ENCODE measurements at regions not wholly inside any gene's neighbourhood (a gene's known extent, or its start where the extent isn't known, plus 50 kb on each side); places are given as distances from the start of the nearest gene placed in this dataset.

DNA sequence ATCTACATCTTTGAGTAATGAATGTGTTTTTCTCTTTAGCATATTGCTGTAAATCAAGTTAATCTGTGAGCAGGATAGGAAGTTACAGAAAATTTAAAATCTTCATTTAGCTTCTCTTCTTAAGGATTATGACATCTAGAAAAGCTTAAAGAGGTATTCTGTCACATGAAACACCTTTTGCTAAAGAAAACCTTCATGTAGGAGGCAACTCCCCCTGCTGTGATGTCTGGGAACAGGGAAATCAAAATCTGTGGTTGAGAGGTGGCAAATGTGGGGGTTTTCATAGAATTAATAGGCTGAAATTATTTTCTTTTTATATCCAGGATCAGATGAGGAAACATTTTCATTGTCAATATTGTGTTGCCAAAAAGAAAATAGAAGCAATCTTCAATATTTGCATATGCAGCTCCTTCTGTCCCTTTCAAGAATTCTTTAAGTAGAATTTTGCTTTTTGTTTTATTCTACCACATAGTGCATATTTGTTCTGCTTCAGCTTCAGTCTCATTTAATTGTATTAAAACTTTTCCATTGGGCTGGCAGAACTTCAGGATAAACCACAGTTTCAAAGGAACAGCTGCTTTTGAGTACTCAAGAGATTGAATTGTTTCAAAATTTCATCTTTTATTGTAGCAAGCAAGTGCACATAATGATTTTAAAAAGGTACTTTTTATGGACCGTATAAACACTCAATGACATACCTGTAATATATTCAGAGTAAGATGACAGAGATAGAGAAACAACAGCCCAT lies 128.4 kb downstream of the RAP2B start:
- TF ChIP-seq, protein P1, sequence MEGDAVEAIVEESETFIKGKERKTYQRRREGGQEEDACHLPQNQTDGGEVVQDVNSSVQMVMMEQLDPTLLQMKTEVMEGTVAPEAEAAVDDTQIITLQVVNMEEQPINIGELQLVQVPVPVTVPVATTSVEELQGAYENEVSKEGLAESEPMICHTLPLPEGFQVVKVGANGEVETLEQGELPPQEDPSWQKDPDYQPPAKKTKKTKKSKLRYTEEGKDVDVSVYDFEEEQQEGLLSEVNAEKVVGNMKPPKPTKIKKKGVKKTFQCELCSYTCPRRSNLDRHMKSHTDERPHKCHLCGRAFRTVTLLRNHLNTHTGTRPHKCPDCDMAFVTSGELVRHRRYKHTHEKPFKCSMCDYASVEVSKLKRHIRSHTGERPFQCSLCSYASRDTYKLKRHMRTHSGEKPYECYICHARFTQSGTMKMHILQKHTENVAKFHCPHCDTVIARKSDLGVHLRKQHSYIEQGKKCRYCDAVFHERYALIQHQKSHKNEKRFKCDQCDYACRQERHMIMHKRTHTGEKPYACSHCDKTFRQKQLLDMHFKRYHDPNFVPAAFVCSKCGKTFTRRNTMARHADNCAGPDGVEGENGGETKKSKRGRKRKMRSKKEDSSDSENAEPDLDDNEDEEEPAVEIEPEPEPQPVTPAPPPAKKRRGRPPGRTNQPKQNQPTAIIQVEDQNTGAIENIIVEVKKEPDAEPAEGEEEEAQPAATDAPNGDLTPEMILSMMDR (IDR thresholded peaks at IDR 0.05) = peak; percentile 23; the same call in 1 of the 2 replicates

DNA sequence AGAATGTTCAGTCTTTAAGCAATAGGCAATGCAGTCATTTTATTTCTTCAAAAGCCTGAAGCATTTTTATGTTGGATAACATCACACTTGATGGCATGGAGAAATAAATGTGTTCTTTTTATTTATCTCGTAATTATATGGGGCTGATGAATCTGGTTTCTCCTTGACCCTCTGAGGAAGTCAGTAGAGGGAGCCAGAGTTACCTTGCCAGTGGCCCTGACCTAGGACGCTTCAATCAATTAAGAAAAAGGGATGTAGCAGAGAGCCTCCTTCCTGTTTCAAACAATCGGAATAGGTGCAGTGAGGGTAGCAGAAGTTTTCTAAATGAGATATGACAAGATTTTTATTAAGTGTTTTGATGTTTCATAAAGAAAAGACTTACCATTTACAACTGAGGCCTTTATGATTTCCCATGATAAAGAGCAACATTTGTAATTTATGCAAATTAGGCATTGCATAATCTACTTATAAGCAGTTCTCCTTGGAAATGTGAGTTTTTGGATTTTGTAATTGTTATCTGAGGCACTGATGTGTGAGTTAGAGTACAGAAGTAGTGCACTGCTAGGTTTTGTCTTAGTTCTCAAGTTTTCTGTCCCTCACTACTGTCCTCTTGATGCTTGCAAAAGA lies 129.1 kb downstream of the RAP2B start:
- TF ChIP-seq, protein P1 (IDR thresholded peaks at IDR 0.05) = peak; percentile 80

GRCh38 chr3:153293265-153293664 lies 131.2 kb downstream of the RAP2B start:
- TF ChIP-seq, protein P1 (IDR thresholded peaks at IDR 0.05) = no peak

GRCh38 chr3:153295901-153296300 lies 133.9 kb downstream of the RAP2B start:
- TF ChIP-seq, protein P1 (IDR thresholded peaks at IDR 0.05) = no peak

DNA sequence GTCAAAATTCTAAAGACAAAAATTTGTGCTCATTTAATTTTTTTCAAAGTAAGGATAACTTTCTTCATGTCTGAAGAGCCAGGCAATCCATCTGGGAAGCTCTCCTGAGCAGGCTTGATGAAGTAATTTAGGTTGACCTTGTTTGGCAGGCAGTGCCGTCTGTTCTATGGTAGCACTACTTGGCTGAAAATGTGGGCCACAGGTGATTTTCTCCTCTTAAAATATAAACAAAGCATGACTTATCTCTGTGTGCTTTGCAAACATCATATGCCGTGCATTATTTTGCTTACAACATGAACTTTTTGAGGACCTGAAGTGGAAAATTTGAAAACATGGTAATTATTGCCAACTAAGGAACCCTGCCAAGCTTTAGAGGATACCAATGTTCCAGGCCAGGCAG lies 143.2 kb downstream of the RAP2B start:
- TF ChIP-seq, protein P1 (IDR thresholded peaks at IDR 0.05) = no peak

DNA sequence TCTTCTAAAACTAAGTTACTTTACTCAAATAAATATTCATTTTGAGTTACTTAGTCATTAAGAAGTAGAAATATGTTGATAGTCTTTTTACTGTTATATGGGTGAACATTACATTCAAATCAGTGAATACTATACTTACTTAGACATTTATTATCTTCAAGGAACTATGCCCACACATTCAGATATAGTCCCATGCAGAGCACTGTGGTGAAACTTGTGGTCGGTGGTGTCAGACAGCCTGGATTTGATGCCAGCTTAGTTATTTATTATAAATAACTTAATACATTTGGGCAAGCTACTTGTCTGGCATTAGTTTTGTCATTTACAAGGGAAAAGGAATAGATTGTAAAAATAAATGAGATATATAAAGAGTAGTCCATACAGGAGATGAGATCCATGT lies 149.5 kb downstream of the RAP2B start:
- TF ChIP-seq, protein P1 (IDR thresholded peaks at IDR 0.05) = no peak

DNA sequence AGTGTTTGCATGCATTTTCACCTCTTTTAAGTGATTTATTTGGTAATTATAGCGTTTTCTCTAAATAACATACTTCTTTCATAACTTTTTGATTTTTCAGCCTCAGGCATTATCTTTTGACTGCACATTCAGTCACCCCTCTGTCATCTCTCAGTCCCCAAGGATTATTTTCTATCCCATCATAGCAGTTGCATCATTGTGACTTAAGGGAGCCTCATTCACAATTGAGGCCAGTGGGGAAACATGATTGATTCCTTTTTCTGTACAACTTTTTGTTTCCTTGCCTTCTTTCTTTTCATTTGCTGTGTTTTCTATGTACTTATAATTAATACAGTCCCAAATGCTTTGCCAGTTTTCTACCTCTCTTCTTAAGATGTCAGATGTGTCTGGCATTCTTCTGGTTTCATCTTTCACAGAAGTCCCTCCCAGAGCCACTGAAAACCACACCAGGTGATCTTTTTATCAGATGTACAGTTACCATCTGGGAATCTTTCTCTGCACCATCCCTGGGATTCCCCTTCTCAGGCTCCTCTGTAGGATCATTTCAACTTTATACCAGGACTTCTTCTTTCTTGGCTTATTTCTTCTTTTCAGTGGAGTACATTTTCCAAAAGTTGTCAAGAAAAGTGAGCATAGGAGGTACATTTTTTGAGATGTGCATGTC lies 151.4 kb downstream of the RAP2B start:
- TF ChIP-seq, protein P1 (IDR thresholded peaks at IDR 0.05) = no peak

Measured in LNCAP (cell line).